HUDEP-2 (cell line): ENCODE measurements at regions not wholly inside any gene's neighbourhood (a gene's known extent, or its start where the extent isn't known, plus 50 kb on each side); places are given as distances from the start of the nearest gene placed in this dataset.
"Not testable (repeated sequence)": the region's sequence is repeated elsewhere in the genome, so short reads cannot be mapped to it uniquely, and the experiment has no call there.

Experiments
- DNase-seq, 76 experiments: peaks; one replicate each; lab custom pipeline; 2025; ENCODE audit not compliant: unreplicated experiment in 76 of 76; lab: John Stamatoyannopoulos, UW

DNA sequence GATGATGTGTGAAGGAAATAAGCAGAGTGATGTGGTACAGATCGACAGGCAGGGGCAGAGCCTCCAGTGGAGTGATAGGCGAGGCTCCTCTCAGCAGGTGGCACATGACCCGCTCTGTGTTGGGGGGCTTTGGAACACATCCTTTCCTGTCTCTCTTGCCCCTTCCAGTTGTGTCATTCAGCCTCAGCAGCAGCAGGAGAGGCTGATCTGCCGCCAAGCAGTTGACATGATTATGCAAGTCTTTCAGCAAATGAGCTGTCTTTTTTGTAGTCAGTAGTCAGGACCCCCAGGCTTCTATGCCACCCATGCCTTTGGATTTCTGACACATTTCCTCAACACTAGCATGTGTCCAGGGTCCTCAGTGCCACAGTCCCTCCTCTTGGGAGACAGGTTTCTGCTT, 307.1 kb upstream of the C1orf174 start:
- DNase-seq: no peak

GRCh38 chr1:4207842-4208692, 308.0 kb upstream of the C1orf174 start:
- no peak for DNase-seq

DNA sequence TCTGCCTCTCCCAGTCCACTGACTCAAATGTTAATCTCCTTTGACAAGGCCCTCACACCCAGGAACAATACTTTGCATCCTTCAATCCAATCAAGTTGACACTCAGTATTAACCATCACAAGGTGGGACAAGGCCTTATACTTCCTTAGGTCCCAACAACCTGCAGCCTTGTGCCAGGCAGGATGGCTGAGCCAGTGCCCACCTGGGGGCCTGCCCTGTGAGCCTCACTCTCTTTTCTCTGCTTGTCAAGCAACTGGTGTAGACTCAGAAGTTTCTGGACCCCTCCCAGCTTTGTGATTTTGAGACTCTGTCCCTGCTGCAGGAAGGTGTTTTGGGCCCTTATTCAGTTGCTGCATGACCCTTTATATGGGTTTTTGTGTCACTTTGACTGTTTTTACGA, 310.0 kb upstream of the C1orf174 start:
- no peak for DNase-seq

GRCh38 chr1:4212796-4213195, 312.7 kb upstream of the C1orf174 start:
- DNase-seq: no peak

- DNase-seq: no peak
Measured at GRCh38 chr1:4213366-4213973, 313.4 kb upstream of the C1orf174 start.

DNA sequence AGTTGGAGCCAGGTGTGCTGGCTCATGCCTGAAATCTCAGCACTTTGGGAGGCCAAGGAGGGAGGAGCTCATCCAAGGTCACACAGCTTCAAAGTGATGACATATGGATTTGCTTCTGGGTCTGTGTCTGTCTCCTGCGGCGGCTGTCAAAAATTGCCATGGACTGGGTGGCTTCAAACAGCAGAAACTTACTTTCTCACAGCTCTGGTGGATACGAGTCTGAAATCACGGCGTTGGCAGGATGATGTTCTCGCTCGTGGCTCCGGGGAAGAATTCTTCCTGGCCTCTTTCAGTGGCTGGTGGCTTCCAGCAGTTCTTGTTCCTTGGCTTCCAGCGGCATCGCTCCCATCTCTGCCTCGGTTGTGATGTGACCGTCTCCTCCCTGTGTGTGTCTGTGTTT, 314.8 kb upstream of the C1orf174 start:
- no peak for DNase-seq

DNA sequence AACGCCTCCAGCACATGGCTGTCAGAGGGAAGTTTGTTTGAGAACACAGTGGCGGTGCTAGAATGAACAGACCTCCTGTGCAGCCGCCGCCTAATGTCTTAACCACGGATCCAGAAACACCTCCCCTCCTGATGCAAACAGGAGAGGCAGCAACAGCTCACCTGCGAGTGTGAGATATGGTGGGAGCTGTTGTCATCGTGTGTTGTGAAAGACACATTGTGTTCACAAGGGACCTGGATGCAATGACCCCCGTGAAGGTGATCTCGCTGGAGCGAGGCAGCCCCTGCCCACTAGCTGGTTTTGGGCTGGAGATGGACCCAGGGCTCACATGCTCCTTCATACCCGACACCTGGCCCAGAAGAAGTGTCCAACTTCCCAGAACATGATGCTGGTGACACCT, 315.3 kb upstream of the C1orf174 start:
- no peak for DNase-seq

GRCh38 chr1:4216231-4216630, 316.2 kb upstream of the C1orf174 start:
- DNase-seq: no peak

DNA sequence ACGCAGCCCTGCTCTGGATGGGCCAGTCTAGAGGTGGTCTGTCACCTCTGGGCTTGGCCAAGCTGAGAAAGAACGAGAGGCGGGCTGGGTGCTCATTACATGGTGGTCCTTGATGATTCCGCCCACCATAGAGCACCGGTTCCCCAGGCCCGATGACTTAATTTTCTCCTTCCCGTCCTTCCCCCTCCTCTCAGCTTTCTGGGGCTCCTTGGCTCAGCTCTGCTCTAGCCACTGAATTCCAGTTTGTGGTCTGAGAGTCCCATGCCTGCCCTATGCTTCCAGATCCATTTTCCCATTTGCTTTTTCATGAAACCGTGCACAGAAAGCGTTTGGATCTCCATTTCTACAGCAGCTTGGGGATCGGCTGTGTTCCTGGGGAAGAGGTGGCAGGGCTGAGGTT, 318.5 kb upstream of the C1orf174 start:
- DNase-seq: no peak

- DNase-seq: no peak
Measured at GRCh38 chr1:4219111-4219510, 319.0 kb upstream of the C1orf174 start.

DNA sequence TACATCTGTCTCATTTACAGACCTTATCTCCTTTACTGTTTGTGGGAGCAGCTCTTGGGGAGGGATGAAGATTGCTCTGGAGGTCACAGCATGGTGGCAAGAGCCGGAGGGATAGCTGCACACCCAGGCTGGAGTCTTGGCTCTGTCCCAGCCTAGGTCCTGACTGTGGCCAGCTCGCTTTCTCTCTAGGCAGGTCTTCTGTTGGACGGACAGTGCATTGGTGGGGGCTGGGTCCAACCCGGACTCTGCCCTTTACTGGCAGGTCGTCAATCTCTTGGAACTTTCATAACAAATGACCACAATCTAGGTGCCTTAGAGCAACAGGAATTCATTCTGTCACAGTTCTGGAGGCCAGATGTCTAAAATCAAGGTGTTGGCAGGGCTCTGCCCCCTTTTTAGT, 319.8 kb upstream of the C1orf174 start:
- no peak for DNase-seq

DNA sequence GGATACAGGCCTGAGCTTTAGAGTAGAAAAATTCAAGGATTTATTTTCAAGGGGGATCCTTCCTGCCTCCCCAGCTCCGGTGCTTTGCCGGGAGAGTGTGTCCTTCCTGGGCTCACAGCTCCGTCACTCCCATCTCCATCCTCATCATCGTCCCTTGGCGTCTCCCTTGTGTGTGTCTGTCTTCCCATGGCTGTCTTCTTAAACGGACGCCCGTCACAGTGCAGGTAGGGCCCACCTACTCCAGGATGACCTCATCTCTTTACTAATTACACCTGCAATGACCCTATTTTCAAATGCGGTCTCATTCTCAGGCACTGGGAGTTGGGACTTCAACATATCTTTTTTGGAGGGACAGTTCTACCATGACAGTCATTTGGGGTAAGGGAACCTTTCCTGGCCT, 320.3 kb upstream of the C1orf174 start:
- no peak for DNase-seq

GRCh38 chr1:4221107-4221506, 321.0 kb upstream of the C1orf174 start:
- DNase-seq: no peak

- DNase-seq: no peak
Measured at GRCh38 chr1:4224684-4225467, 324.8 kb upstream of the C1orf174 start.

DNA sequence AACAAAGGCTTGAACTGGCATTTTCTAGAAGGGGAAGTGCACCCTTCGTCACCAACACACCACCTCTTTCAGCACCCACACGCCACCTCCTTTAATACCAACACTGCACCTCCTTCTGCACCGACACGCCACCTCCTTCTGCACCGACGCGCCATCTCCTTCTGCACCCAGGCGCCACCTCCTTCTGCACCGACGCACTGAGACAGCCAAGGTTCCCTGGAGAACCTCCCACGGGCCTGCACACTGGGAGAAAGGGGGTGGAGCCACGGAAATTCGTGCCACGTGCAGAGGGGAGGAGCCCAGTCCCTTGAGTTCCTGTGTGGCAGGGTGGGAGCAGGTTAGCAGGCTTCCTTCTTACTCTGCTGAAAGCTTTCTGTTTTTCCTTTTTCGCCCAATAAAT, 327.9 kb upstream of the C1orf174 start:
- DNase-seq: no peak

DNA sequence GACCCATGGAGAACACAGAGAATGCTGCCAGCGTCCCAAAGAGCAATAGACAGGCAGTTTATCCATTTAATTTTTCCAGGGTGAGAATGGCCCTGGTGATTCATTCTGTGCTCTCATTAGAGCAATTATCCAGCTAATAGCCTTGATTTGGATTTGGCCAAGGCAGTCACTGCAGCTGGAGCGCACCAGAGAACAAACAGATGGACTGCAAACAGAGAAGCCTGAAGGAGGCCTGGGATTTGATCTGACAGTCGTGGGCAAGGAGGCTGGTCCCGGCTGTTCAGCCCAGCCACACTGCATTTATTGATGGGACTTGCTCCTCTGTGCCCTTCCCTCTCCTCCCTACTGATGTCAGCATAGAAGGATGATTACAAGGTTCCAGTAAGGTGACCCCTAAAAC, 353.9 kb upstream of the C1orf174 start:
- no peak for DNase-seq

DNA sequence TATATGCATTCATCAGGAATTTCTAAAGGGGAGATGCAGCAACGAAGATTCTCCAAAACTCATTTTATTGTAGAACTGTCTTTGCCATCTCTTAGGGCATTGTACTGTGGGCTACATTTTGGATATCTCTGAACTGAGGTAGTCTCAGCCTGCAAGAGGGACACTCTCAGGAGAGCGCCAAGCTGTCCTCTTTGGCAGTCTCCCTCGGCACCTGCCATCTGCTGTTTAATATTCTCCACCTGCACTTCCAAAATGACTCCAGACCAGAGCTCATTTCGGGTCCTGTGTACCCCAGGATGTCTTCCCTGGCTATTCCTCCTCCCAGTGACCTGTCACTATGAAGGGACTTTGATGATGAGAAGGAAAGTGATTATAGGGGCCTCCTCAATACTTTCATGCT, 356.3 kb upstream of the C1orf174 start:
- no peak for DNase-seq

DNA sequence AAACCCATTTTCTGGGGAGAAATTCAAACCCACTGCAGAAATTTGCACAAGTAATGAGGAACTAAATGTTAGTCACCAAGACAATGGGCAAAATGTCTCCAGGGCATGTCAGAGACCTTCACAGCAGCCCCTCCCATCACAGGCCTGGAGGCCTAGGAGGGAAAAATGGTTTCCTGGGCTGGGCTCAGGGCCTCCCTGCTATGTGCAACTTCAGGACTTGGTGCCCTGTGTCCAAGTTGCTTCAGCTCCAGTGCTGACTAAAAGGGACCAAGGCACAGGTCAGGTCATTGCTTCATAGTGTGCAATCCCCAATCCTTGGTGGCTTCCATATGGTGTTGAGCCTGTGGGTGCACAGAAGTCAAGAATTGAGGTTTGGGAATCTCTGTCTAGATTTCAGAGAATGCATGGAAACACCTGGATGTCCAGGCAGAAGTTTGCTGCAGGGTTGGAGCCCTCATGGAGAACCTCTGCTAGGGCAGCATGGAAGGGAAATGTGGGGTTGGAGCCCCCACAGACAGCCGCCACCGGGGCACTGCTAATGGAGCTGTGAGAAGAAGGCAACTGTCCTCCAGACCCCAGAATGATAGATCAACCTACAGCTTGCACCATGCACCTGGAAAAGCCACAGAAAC, 358.2 kb upstream of the C1orf174 start:
- DNase-seq: not testable (repeated sequence)

- no peak for DNase-seq
Measured at GRCh38 chr1:4261327-4261726, 361.3 kb upstream of the C1orf174 start.

DNA sequence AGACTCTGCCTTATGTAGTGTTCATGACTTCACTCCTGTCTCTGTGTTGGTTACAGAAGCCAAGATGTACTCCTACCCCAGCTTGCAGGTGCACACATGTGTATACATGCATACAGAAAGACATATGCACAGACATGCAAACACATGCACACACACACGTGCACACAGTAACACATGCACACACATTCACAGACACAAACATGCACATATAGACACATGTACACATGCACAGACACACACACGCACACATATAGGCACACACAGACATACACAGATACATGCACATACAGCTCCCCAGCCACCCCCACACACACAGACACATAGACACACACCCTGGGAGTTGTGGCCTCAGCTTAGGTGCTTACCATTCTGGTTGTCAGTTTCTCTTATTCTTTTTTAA, 362.6 kb upstream of the C1orf174 start:
- no peak for DNase-seq

- no peak for DNase-seq
Measured at GRCh38 chr1:4263699-4264098, 363.6 kb upstream of the C1orf174 start.
